HepG2 (cell line): ENCODE measurements at regions not wholly inside any gene's neighbourhood (a gene's known extent, or its start where the extent isn't known, plus 50 kb on each side); places are given as distances from the start of the nearest gene placed in this dataset.

Experiments
- ATAC-seq: fragments of 200-7000 bp; cut with Tn5 transposase; 3 replicates; pipeline ENCODE4 v1.9.1; 2020; ENCODE audit warnings: mild to moderate bottlenecking, moderate library complexity
- BruUV-seq: library from RNA; stranded (reverse); fragments of 400-500 nt; replicated peaks from 2 replicates; lab custom pipeline; 2021; lab: Mats Ljungman, UMichigan
- CTCF ChIA-PET: fragments of 300-600 bp; formaldehyde crosslinking; extraction: SDS; loops from one replicate; lab custom pipeline; 2021; ENCODE audit warnings: low total read pairs, inconsistent platforms, low intra/inter-chr PET ratio; lab: Yijun Ruan, JAX
- POLR2A ChIA-PET: fragments of 350-600 bp; sonication (Branson Sonifier 250); formaldehyde crosslinking; loops from one replicate; lab custom pipeline; 2020; ENCODE audit warnings: antibody characterized with exemption, inconsistent platforms; lab: Yijun Ruan, JAX
- DNase-seq: peaks from one replicate; pipeline ENCODE4 v3.0.0-alpha.2; 2015; ENCODE audit warnings: low spot score
- FAIRE-seq: peaks from 3 replicates; lab custom pipeline; 2011; peaks lifted over from hg19 to GRCh38; lab: Jason Lieb, UNC
- H2AFZ ChIP-seq: one replicate; pipeline ENCODE4 v1.6.1; 2011; ENCODE audit warnings: low read length, inconsistent platforms
- H3K27ac ChIP-seq: fragments of 300-600 bp; 3 replicates; pipeline ENCODE4 v1.8.0; 2011; ENCODE audit warnings: mixed run types, mild to moderate bottlenecking, mixed read lengths, low read length, inconsistent platforms; ENCODE audit not compliant: insufficient read depth; ENCODE audit errors: extremely low read length
- H3K27me3 ChIP-seq, 2 experiments: fragments of 200-600 bp in 1 of 2; 2 replicates in 1 of 2; 3 replicates in 1 of 2; pipeline versions ENCODE4 v1.6.0 to v1.8.0; 2011; ENCODE audit warnings: low read length in 2 of 2, mild to moderate bottlenecking in 2 of 2, moderate library complexity in 2 of 2, inconsistent platforms in 1 of 2; ENCODE audit not compliant: insufficient read depth in 2 of 2, control insufficient read depth in 1 of 2
- H3K36me3 ChIP-seq, 2 experiments: fragments of 200-600 bp in 1 of 2; replicated peaks in 1 of 2; 2 replicates in 1 of 2; 3 replicates in 1 of 2; pipeline versions ENCODE4 v1.5.1 to v1.8.0; 2011; ENCODE audit warnings: low read length in 2 of 2, inconsistent platforms in 1 of 2; ENCODE audit not compliant: insufficient read depth in 2 of 2, control insufficient read depth in 1 of 2
- H3K4me1 ChIP-seq: 2 replicates; pipeline ENCODE4 v1.5.1; 2012; ENCODE audit warnings: low read length, inconsistent platforms; ENCODE audit not compliant: insufficient read depth
- H3K4me2 ChIP-seq: 2 replicates; pipeline ENCODE4 v1.6.0; 2011; ENCODE audit warnings: low read depth, low read length, inconsistent platforms
- H3K4me3 ChIP-seq, 3 experiments: fragments of 200-600 bp in 1 of 3; sonication (generic), shearing (Covaris generic) in 1 of 3; replicated peaks in 1 of 3; 2 replicates each; pipeline ENCODE4 v1.5.1; 2011 to 2016; ENCODE audit warnings: low read length in 3 of 3, inconsistent platforms in 2 of 3, low read depth in 2 of 3, mild to moderate bottlenecking in 2 of 3, control low read depth in 1 of 3, mixed read lengths in 1 of 3; ENCODE audit not compliant: insufficient read depth in 1 of 3
- H3K79me2 ChIP-seq: one replicate; pipeline ENCODE4 v1.6.1; 2011; ENCODE audit warnings: low read length, inconsistent platforms; ENCODE audit not compliant: insufficient read depth
- H3K9ac ChIP-seq: 2 replicates; pipeline ENCODE4 v1.6.0; 2011; ENCODE audit warnings: mild to moderate bottlenecking, low read depth, low read length, inconsistent platforms; ENCODE audit not compliant: insufficient read depth
- H3K9me3 ChIP-seq: 2 replicates; pipeline ENCODE4 v1.5.1; 2012; ENCODE audit warnings: mild to moderate bottlenecking, low read length
- H4K20me1 ChIP-seq: 2 replicates; pipeline ENCODE4 v1.6.0; 2011; ENCODE audit warnings: inconsistent platforms, mild to moderate bottlenecking, low read length, moderate library complexity; ENCODE audit not compliant: insufficient read depth
- FOSL1 ChIP-seq: sonication (generic); formaldehyde crosslinking; IDR thresholded peaks from 2 replicates; pipeline ENCODE4 v1.9.0; 2021; ENCODE audit warnings: missing genetic modification reagents, borderline replicate concordance
- KDM4B ChIP-seq: sonication (generic); formaldehyde crosslinking; IDR thresholded peaks from 2 replicates; pipeline ENCODE4 v1.4.0; 2020; ENCODE audit warnings: missing genetic modification reagents
- ZNF513 ChIP-seq: sonication (generic); formaldehyde crosslinking; conservative IDR thresholded peaks from 2 replicates; pipeline ENCODE4 v1.5.0; 2020; ENCODE audit warnings: missing genetic modification reagents
- ZNF530 ChIP-seq: sonication (generic); formaldehyde crosslinking; IDR thresholded peaks from 2 replicates; pipeline ENCODE4 v1.5.0; 2020; ENCODE audit warnings: low read depth, mild to moderate bottlenecking, missing genetic modification reagents
- WGBS: methylation state at CpG from one replicate; pipeline ENCODE4 v1.1.6; 2017; ENCODE audit warnings: low lambda C conversion rate; 5-methylcytosine and 5-hydroxymethylcytosine counted together
- in situ Hi-C: cut with HindIII; loops from 2 replicates; pipeline ENCODE4 v1.10.0; 2017; ENCODE audit warnings: low pct_unique_long_range_greater_than_20kb; ENCODE audit not compliant: extremely low pct_ligation_motif_present
- intact Hi-C: fragments of 100-400 bp; cut with micrococcal nuclease; formaldehyde crosslinking; loops from one replicate; pipeline ENCODE4 v1.10.0; 2022; ENCODE audit not compliant: unreplicated experiment
- TF ChIP-seq, protein P1 (sequence below): sonication (generic); formaldehyde crosslinking; IDR thresholded peaks from 2 replicates; pipeline ENCODE4 v1.4.0; 2020; ENCODE audit warnings: missing genetic modification reagents, borderline replicate concordance
- TF ChIP-seq, protein P2 (sequence below): sonication (generic); formaldehyde crosslinking; conservative IDR thresholded peaks from 2 replicates; pipeline ENCODE4 v1.4.0; 2020; ENCODE audit warnings: missing genetic modification reagents

DNA sequence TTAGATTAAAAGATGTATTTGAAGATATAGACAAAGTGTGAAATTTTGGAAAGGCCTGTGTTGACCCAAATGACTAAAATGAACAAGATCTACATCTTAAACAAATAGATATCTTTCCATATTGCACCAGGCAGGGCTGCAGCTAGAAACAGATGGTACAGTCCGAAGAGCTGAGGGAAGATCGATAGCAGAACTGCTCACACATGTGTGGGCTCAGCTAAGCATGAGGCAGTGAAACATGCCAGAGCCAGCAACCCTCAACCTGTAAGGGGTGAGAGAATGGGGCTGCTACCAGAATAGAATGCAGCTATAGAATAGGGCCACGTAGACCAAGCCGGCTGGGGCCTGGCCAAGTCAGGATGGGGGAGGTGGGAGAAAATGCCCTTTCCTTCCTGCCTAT is 87.8 kb downstream of the SLC5A7 start:
- H4K20me1 ChIP-seq, result no peaks in the 10 kb centered on the region
- no peaks in the 10 kb centered on the region; a peak in 1 of 5 replicates for H3K27me3 ChIP-seq
- BruUV-seq, result no TSS peak
- no peak overlapping the region for H3K4me2 ChIP-seq
- in situ Hi-C loops, result no loop called here
- CTCF ChIA-PET, result no interaction called here
- FAIRE-seq, result no peak
- no peaks in the 10 kb centered on the region for H3K79me2 ChIP-seq
- H2AFZ ChIP-seq, result no peak overlapping the region
- no peak overlapping the region for H3K4me3 ChIP-seq
- H3K9ac ChIP-seq, result no peak overlapping the region
- TF ChIP-seq KDM4B (CRISPR knock-in tag) (no peak), ZNF530 (CRISPR knock-in tag) (no peak), ZNF513 (CRISPR knock-in tag) (no peak), FOSL1 (CRISPR knock-in tag) (no peak)
- TF ChIP-seq, protein P1, sequence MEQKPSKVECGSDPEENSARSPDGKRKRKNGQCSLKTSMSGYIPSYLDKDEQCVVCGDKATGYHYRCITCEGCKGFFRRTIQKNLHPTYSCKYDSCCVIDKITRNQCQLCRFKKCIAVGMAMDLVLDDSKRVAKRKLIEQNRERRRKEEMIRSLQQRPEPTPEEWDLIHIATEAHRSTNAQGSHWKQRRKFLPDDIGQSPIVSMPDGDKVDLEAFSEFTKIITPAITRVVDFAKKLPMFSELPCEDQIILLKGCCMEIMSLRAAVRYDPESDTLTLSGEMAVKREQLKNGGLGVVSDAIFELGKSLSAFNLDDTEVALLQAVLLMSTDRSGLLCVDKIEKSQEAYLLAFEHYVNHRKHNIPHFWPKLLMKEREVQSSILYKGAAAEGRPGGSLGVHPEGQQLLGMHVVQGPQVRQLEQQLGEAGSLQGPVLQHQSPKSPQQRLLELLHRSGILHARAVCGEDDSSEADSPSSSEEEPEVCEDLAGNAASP (CRISPR knock-in tag), result no peak
- TF ChIP-seq, protein P2, sequence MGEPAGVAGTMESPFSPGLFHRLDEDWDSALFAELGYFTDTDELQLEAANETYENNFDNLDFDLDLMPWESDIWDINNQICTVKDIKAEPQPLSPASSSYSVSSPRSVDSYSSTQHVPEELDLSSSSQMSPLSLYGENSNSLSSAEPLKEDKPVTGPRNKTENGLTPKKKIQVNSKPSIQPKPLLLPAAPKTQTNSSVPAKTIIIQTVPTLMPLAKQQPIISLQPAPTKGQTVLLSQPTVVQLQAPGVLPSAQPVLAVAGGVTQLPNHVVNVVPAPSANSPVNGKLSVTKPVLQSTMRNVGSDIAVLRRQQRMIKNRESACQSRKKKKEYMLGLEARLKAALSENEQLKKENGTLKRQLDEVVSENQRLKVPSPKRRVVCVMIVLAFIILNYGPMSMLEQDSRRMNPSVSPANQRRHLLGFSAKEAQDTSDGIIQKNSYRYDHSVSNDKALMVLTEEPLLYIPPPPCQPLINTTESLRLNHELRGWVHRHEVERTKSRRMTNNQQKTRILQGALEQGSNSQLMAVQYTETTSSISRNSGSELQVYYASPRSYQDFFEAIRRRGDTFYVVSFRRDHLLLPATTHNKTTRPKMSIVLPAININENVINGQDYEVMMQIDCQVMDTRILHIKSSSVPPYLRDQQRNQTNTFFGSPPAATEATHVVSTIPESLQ (CRISPR knock-in tag), result no peak
- no peaks in the 10 kb centered on the region for H3K36me3 ChIP-seq
- no peak for DNase-seq
- no peaks in the 10 kb centered on the region for H3K9me3 ChIP-seq
- no peak for ATAC-seq
- 16% methylated on average over 4 of the region's 4 CpGs for WGBS
- intact Hi-C loops, result no loop called here
- no peak overlapping the region for H3K27ac ChIP-seq
- no peaks in the 10 kb centered on the region for H3K4me1 ChIP-seq
- POLR2A ChIA-PET, result no interaction called here
